Activated CD4-positive, CD25-positive, alpha-beta regulatory T cell treated with anti-CD3 and anti-CD28 coated beads, Interleukin-2, amount 50 U/mL, for 16 hours (primary cell): ENCODE measurements at regions not wholly inside any gene's neighbourhood (a gene's known extent, or its start where the extent isn't known, plus 50 kb on each side); places are given as distances from the start of the nearest gene placed in this dataset.

ENCODE experiments used
- DNase-seq: peaks from one replicate; pipeline ENCODE4 v3.0.0-alpha.2; 2020; ENCODE audit warnings: low read depth, low spot score

DNA sequence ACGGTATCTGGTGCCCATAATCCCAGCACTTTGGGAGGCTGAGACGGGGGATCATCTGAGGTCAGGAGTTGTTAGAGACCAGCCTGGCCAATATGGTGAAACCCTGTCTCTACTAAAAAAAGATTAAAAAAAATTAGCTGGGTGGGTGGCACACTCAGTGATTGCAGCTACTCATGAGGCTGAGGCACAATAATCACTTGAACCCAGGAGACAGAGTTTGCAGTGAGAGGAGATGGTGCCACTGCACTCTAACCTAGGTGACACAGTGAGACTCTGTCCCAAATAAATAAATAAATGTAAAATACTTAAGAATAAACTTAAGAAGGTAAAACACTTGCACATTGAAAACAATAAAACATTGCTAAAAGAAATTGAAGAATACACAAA is 90.4 kb downstream of the ZNF280B start:
- DNase-seq, result no peak

- no peak for DNase-seq
Measured at GRCh38 chr22:22418957-22419356, 89.6 kb downstream of the ZNF280B start.

GRCh38 chr22:22420580-22420979 is 88.0 kb downstream of the ZNF280B start:
- DNase-seq, result no peak

- DNase-seq, result no peak
Measured at GRCh38 chr22:22421392-22421791, 87.2 kb downstream of the ZNF280B start.

DNA sequence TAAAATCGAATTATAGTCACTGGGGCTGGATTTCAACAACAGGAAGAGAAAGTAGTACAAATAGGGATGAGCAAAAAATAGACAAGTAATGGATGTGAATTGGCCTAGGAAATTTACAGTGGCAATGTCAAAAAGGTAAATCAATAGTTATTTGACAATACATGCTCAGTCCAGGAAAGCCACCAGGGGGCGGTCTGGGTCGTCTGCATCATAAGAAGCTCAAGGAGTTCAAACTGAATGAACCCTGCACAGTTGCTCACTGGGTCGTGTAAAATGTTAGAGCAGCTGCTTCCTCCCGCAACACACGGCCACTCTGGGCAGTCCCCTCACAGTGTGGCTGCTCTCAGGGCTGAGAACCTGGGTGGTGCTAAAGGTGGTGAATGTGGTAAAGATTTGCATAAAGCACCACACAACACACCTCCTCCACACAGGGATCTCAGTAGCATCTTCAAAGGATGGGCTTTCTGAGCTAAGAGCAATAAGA is 85.9 kb downstream of the ZNF280B start:
- DNase-seq, result peak; percentile 33

DNA sequence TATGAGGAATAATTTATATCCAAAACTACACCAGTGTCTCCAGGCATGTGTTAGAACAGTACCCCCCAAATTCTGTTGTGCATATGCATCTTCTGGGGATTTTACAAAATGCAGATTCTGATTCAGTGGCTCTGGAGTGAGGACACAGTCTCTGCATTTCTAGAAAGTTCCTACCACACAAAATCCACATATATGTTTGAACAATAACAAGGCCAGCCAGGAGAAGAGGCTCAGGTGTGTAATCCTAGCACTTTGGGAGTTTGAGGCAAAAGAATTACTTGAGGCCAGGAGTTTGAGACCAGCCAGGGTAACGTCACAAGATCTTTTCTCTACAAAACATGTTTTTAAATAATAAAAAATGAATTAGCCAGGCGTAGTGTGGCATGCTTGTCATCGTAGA is 84.9 kb downstream of the ZNF280B start:
- DNase-seq, result no peak

GRCh38 chr22:22424210-22424800 is 84.2 kb downstream of the ZNF280B start:
- DNase-seq, result no peak

GRCh38 chr22:22424956-22425355 is 83.6 kb downstream of the ZNF280B start:
- DNase-seq, result no peak

- DNase-seq, result no peak
Measured at GRCh38 chr22:22425356-22425755, 83.2 kb downstream of the ZNF280B start.

- no peak for DNase-seq
Measured at GRCh38 chr22:22425783-22426624, 82.5 kb downstream of the ZNF280B start.

GRCh38 chr22:22427542-22428065 is 80.9 kb downstream of the ZNF280B start:
- no peak for DNase-seq

DNA sequence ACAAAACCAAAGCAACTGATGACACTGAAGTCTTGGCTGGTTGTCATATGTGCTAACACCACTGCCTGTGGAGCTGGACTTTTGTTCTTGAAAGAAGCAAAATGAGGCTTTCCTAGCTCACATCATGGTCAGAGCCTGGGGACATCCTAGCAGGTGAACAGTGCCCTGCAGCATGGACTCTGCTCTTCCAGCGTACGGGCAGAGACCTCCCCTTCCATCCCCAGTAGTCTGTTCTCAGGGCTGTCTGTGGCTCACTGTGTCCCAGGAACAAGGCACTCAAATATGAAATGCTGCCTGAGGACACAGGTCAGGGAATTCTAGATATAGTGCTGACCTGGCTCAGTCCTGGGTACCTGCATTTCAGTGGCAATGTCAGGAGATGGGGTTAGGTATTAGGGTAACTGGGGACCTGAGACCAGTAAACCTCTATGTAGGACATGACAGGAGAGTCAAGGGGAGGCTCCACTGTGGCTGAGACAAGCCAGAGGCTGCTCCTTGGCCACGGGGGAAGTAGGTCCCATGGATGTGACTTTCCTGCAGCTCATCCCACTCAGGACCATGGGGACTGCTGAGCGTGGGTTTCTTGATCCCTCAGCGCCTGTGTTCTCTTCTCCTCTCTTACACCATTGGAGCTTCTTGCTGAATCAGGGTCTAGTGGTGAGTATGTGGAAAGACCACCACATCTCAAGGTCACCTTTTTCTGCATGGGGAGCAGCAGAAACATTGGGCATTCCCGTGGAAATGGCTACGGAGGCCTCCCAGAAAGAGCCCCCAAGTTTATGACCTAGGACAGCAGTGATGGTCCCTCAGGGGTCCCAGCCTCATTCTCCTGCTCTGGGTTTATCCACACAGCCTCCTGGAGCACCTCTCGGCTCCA is 80.1 kb downstream of the ZNF280B start:
- no peak for DNase-seq

- DNase-seq, result no peak
Measured at GRCh38 chr22:22429369-22430108, 79.0 kb downstream of the ZNF280B start.

DNA sequence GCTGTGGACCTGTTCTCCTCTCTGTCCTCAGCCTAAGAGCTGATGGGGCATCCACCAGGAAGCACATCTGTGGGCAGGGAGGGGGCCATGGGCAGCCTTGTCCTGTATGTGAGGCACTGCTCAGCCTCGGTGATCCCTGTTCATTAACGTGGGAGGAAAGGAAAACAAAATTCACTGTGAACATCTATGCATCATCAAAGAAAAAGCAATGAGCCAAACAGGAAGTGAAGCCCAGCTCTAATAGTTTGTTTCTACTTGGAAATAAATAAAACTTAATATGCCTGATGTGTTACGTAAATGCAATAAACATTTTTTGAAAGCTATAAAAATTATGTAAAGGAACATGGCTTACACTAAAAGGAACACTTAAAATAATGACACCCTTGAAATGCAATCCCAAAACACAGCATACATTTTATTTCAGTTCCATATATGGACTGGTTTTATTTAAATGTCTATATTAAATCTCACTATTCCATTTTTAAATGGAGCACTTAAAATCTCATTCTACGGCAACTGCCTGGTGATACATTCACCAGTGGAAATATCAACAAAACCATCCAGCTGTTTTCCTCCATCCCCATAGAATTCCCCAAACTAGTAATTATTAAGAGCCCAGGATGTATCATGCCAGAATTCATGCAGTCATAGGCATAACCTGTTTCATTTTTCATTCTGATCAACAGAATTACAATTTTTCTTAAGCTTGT is 78.3 kb downstream of the ZNF280B start:
- DNase-seq, result no peak

DNA sequence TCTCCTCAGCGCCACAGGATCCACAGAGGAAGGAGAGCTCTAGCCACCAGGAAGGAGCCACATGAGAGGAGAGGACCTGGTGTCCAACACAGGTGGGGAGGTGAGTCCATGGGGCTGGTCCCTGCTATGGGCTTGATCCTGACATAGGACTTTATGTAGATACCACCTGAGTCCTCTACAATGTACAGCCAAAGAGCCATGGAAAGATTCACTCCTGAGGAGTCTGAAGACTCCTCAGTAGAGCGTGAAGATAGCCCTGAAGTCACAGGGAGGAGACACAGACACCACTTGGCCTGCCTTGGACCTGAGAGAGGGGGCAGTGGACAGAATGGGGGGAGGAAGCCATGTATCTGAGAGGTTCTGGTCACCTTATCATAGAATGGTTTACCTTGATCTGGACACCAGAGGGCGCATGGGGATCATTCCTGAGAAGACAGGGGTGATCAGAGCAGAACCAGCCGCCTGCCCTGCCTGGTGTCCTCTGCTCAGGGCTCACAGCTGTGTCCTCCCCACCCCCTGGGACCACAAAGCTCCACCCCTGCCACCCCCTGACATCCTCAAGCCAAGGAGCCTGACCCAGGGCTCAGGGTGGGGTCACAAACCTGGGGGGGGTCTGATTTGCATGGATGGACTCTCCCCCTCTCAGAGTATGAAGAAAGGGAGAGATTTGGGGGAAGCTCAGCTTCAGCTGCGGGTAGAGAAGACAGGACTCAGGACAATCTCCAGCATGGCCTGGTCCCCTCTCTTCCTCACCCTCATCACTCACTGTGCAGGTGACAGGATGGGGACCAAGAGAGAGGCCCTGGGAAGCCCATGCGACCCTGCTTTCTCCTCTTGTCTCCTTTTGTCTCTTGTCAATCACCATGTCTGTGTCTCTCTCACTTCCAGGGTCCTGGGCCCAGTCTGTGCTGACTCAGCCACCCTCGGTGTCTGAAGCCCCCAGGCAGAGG is 77.0 kb downstream of the ZNF280B start:
- peak; percentile 26 for DNase-seq

GRCh38 chr22:22432479-22432878 is 76.1 kb downstream of the ZNF280B start:
- no peak for DNase-seq

DNA sequence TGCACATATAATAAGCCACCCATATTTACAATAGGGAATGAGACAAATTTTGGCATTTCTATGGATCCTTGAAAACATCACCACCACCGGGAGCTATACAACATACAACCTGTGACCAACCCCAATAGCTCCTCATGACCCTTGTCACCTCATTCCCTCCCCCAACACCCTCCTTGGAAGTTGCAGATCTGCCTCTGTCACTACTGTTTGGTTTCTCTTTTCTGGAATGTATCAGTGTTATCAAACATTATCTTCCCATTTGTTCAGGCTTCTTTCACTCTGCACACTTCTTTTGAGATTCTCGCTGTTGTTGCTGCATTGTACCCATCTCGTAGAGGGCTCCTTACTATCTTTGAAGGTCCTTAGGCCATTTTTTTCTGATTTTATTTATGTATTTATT is 75.6 kb downstream of the ZNF280B start:
- no peak for DNase-seq

DNA sequence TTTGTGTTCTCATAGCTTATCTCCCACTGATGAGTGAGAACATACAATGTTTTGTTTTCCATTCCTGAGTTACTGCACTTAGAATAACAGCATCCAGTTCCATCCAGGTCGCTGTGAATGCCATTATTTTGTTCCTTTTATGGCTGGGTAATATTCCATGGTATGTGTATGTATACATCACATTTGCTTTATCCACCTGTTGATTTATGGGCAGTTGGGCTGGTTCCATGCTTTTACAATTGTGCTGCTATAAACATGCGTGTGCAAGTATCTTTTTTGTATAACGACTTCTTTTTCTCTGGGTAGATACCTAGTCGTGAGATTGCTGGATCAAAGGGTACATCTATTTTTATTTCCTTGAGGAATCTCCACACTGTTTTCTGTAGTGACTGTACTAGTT is 74.8 kb downstream of the ZNF280B start:
- no peak for DNase-seq
